Hematopoietic multipotent progenitor cell treated with erythropoietin and hydrocortisone succinate and interleukin-3 and kit ligand, for 6 days (in vitro differentiated cells): ENCODE measurements at regions not wholly inside any gene's neighbourhood (a gene's known extent, or its start where the extent isn't known, plus 50 kb on each side); places are given as distances from the start of the nearest gene placed in this dataset.
"Not testable (repeated sequence)": the region's sequence is repeated elsewhere in the genome, so short reads cannot be mapped to it uniquely, and the experiment has no call there.

Source experiments
- DNase-seq: peaks from one replicate; pipeline ENCODE4 v3.0.0-alpha.2; 2015

DNA sequence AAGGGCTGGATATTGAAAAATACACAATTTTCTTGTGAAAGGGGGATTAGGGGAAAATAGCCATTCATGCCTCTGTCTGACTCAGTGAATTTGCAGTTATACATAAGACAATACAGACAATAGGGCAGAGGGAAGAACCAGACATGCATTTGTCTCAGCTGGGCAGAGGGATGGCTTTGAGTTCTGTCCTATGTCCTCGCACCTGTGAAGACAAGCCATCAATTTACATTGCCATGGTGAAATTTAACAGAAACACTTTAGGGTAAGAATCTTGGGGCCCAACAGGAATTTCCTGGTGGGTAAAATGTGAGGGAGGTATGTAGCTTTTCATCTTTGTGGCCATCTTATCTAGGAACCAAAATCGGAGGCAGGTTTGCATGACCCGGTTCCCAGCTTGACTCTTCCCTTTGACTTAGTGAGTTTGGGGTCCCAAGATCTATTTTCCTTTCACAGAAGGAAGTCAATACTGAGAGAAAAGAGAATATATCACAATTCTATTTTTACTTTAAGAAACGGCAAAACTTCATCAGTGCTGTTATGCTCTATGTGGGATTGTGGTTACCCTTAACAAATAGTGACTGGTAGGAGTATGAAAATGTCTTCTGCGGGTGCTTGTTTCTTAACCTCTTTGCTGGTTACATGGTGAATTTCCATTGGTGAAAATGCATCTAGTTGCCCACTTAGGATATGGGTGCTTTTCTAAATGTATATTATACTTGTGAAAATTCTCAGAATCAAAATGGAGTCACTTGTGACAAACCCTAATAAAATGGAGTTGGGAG, 221.8 kb downstream of the SPP2 start:
- DNase-seq: no peak

DNA sequence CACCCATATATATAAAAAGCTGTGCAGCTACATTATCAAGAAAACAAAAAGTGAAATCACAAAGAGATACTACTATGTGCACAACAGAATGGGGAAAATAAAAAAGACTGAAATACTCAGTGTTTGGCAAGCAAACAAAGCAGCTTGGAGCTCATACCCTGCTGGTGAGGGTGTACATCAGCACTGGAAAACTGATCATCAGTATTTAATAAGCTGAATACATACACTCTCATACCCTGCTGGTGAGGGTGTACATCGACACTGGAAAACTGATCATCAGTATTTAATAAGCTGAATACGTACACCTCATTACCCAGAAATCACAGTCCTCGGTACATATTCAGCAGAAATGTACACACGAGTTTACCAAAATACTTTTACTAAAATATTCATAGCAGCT, 220.8 kb downstream of the SPP2 start:
- no peak for DNase-seq

DNA sequence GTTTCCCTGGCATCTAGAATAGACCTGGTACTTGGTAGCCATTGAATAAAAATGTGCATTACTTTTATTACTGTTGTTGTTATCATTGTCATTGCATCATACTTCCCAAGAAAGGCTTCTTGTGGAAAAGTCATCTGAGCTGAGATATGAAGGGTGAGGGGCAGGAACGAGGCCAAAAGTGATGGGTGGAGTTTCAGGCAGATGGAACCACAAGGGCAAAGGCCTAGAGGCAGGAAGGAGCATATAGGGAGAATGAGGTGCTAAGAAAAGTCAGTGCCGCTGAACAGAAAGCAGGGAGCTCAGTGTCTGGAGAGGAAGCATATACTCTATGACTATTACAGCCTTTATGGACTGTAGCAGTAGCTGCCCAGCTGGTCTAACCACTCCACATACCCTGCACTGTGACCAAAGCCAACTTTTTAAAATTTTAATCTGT, 219.3 kb downstream of the SPP2 start:
- no peak for DNase-seq

DNA sequence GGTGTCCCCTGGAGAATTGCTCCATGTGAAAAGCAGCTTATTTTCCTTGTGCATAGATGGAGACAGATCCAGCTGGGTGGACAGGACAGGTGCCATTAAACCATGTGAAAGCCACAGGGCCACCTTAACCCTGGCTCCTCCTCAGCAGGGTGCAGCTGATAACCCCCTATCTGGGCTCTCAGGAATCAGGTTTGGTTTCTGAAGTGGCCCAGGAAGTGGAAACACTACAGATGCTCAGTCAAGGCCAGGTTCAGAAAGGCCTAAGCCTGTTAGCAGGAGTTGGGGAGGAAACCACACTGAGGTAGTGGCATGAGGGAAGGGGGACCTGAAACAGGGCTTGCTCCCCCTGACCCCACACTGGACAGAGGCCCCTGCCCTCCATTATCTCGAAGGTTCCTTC, 217.0 kb downstream of the SPP2 start:
- DNase-seq: no peak

DNA sequence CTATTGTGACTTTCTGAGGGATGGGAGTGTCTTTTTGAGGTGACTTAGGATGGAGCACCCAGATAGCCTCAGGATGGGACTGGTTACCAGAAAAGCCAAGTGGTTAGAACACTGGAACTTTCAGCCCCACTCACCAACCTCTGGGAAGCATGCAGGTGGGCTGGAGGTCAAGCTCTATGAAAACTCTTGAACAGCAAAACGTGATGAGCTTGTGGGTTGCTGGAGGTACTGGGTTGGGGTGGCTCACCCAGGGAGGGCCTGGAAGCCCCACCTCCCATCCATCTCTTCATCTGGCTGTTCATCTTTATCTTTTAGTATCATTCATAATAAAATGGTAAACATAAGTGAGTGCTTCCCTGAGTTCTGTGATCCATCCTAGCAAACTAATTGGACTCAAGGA, 216.4 kb downstream of the SPP2 start:
- DNase-seq: no peak

DNA sequence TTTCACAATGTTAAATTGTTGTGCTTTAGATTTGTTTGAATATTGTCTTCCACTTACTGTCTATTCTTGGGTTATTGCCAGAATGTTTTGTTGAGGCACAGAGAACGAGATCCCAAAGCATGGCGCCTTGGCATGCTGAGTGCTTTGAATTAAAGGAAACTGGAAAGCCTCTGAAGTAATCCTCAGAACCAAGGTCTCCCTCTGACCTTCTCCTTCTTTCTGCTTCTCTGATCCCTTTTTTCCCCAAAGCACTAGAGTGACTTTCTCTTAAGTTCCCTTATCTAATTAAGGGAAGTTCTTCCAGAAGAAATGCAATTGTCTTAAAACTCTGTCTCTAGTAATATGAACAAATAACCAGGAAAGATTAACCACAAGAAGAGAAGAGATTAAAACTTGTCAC, 214.7 kb downstream of the SPP2 start:
- no peak for DNase-seq

DNA sequence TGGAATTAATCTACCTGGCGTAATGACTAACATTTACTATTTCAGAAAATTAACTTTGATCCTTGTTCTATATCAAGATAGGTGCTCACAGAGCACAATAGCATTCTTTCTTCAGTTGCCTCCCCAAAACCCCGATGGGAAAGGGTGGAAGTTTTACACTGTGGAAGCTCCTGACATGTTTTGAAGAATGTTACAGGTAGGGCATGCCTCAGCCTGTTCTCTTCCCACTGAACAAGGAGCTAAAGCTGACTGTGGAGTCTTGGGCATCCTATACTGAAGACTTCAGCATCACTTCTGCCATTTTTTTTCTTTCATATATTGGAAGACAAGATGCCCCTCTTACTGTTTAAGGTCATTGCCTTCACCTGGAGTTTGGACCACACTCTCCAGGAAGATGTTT, 211.2 kb downstream of the SPP2 start:
- no peak for DNase-seq

DNA sequence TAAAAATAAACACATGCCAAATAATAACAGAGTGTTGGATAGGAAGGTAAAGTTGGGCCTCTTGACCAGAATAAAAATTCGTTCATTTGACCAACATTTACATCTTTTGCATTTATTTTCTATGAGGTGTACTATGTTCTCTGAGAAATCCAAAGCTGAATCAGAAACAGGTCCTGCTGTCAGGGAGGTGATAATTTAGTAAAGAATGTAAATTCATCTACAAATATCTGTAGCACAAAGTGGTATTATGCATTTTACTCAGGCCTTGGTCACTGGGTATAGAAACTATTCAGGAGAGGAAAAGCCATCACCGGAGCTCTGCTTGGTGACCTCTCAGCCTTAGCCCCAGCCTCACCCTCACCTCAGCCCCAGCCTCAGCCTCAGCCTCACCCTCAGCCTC, 208.9 kb downstream of the SPP2 start:
- DNase-seq: no peak

DNA sequence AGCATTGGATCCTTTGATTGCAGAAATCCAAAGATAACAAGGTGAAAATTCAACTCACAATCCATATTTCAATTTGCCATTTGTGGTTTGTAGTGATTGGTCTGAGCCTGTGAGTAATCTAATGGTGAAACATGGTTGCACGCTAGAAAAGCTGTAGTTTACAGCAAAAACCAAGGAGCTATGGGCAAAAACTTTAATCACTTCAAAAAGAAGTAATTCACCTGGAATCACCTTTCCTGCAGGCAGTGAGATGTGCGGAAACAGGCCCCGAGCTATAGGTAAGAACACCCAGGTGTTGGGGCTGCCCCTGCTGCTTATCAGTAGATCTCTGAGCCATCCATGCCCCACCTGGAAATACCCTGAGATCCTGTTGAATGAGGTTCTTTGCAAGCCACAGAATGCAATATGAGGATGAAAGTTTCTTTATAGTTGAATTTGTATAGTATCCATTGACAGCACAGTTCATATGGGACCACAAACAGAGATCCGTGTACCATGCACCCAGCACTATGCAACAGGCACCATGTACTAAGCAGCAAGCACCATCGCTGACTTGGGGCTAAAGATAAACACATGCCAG, 208.2 kb downstream of the SPP2 start:
- no peak for DNase-seq

DNA sequence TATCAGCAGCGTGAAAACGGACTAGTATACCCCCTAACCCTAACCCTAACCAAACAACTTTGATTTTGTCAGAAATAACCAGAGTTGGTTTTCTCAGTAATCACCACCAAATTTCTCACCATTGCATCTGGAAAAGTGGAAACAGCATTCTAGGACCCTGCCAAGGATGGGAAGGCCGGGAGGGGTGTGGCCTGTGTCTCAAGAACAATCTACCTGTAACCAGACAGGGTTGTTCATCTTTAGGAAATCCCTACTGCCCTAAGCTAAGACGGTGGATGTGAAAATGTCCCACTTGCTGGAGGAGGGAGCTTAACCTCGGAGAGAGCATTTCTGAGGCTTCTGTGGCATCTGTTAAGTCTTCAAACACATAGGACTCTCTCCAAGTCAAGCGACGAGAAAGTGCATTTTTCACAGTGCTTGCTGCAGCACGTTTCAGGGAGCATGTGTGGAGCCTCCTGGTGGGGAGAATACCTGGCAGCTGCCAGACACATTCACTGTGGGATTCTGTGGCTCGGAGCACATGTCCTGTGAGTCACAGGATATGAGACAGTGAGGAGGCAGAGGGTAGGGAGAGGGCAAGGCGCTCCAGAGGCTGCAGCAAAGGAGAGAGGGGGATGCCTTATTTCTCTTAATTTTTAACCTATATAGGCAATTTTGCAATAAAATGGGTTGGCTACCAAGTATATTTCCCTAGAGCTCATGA, 207.5 kb downstream of the SPP2 start:
- DNase-seq: peak; percentile 7

DNA sequence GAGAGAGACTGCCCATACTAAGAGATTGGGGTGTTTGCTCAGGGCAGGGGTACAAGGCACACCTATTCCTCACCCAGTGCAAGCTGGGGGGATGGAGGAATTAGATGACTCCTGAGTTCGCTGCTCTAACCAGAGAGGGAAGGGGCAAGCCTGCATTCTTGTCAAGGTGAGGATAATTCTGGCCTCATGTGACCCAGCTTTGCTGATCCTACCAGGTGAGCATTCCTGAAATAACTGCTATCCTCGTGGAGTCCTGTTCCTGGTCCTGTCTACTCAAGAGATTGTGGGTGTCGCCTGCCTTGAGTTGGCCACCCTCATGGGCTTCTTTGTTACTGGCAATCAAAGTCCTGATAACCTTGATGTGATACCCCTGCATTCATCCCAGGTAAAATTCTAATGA, 206.0 kb downstream of the SPP2 start:
- no peak for DNase-seq

DNA sequence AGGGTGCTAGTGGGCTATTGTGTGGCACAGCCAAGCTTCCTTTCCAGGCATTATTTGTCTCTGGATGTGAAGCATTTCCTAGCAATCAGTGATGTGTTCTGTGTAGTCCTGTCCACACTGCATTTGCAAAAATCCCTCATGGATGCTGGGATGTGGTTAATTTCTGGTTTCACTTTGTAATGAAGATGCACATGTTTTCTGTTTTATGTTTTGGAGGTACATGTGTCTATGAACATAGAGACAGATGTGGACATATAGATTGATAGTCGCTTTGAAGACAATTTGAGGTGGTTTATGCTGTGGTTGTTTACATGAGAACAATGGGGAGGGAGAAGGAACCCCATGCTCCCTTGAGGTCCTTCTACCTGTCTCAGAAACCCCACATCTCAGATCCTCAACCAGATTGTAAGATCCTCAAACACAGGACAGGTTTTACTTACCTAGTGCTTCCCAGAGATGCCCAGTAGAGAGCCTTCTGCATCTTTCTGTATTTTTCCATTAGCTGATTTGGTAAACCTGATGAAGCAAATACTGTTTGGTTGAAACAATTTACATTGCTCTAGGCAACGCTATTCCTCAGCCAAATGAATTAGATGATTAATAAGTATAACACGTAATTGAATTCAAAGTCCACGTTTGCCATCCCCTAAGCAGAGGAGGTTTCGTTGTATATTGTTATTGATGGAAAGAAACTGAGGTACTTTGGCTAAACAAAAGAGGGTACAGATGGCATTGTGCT, 204.4 kb downstream of the SPP2 start:
- no peak for DNase-seq

DNA sequence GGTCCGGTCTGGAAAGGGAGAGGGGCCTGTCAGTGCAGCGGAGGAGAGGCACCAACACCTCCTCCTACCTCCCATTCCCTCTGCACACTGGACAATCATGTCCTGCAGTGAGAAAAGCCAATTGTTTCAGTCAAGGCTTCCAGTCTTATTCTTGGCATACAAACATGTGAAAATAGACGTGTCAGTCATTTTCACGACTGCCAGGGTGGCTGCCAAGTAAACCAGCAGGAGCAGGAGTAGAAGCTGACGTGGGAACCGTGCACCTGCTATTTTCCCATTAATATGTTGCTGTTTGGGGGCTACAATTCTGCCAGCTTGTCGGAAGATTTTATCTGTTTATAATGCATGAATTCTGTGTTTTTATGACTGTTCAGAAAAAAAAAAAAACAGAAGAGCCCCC, 202.3 kb downstream of the SPP2 start:
- no peak for DNase-seq

DNA sequence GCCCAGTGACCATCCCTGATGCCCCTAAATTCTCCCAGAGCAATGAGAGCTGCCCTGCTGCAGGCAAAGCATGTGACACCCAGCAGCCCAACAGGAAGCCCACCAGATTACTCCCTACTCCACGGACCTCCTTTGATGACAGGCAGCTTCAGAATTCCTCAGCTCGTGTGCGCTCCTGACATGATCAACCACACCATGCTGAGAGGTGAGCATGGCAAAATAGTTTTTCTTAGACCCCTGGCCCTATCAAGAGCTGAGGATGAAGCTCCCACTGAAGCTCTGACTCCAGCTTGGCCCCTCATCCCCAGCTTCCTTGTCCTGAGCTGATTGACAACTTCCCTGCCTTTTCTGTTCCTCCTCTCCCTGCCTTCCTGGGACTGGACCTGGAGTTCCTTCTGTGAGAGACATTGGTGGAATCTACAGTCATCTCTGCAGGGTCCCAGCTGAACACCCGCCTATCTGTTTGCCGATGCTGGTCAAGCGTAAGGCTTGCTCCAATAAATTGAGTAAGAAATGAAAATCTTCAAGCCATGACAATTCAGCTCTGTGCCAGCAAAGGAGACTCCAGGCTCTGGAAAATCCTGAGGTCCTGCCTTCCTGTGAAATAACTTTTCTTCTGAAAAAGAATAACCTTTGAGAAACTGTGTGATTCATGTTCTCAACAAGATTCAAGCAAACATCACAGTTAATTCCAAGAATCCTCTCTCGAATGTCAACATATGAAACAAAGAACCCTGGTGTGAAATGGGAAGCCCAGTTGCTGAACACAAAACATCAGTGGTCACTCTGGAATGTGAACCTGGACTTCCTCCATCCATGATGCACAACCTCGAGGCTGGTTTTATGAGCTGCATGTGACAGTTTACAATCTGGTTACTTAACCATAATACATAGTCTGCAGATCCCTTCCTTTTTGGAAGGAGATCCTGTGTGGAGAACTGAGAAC, 201.1 kb downstream of the SPP2 start:
- DNase-seq: no peak

DNA sequence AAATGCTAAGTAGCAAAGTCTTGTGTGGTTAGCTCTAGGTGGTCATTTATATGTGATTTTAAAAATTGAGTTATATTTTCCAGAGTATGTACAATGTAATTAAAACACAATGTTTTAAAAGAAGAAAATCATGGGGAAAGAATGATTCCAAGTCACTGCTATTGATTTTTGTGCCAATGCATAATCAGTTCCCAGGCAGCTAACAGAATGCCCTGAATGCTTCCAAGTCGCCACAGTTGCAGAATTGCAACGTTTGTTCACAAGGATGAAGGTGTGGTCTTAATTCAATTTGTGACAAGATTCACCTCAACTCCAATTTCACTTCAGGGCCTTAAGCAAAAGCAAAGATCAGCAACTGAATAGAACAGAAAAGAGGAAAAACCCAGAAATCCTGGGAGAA, 200.4 kb downstream of the SPP2 start:
- no peak for DNase-seq

DNA sequence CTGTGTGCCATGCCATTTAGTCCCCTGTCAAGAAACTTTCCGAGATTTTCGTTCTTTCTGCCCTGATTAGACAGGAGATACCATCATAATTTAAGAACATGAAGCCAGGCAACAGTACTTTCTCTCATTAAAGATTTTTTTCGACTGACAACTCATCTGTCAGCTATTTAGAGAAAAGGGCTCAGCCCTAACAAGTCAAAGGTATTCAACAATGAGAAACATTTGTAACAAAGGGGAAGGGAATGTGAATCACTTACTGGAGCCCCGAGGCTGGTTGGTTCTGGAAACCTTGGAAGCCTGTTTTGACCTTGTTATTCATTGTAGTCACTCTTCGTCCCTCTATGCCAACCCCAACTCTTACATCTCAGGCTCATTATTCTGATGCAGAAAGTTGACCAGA, 199.4 kb downstream of the SPP2 start:
- DNase-seq: no peak

DNA sequence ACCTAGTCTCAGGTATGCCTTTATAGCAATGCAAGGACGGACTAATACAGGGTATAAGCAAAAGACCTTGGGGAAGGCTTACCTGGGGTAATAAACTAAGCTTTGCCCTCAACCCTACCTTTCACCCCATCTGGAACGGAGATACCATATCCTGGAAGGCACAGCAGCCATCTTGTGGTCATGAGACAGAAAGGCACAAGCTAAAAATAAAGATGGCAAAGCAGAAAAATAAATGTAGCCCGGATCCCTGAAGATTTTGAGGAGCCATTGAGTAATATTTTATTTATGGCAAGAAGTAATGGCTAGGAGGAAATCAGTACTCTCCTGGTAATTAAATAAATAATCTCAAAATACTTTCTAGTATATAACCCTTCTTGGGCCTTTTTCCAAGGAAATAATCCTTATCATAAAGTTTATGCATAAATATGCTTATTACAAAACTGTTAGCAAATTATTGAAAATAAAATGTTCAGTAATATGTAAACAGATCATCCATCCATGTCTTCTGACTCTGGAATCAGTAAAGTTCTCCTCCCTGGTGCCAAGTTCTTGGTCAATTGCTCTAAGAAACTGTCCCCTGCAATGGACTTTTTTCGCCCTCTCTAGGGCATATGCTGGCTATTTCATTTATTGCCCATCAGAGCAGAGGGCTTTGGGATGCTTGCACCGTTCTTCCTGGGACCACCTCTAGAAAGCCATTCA, 198.7 kb downstream of the SPP2 start:
- no peak for DNase-seq

DNA sequence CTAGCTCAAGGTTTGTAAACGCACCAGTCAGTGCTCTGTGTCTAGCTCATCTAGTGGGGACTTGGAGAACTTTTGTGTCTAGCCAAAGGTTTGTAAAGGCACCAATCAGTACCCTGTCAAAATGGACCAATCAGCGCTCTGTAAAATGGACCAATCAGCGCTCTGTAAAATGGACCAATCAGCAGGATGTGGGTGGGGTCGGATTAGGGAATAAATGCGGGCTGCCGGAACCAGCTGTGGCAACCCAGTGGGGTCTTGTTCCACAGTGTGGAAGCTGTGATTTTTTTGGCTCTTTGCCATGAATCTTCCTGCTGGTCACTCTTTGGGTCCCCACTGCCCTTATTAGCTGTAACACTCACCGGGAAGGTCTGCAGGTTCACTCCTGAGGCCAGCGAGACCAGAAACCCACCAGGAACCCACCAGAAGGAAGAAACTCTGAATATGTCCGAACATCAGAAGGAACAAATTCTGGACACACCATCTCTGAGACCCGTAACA, 197.8 kb downstream of the SPP2 start:
- DNase-seq: not testable (repeated sequence)

DNA sequence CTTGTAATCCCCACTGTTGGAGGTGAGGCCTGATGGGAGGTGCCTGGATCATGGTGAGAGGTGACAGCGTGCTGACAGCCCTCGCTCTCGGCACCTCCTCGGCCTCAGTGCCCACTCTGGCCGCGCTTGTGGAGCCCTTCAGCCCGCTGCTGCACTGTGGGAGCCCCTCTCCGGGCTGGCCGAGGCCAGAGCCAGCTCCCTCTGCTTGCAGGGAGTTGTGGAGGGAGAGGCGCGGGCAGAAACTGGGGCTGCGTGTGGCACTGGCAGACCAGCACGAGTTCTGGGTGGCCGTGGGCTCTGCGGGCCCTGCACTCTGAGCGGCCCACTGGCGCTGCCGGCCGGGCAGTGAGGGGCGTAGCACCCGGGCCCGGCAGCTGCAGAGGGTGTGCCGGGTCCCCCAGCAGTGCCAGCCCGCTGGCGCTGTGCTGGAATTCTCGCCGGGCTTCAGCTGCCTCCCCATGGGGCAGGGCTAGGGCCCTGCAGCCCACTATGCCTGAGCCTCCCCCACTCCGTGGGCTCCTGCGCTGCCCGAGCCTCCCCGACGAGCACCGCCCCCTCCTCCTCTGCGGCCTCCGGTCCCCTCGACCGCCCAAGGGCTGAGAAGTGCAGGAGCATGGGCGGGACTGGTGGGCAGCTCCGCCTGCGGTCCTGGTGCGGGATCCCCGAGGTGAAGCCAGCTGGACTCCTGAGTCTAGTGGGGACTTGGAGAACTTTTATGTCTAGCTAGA, 197.1 kb downstream of the SPP2 start:
- DNase-seq: no peak

DNA sequence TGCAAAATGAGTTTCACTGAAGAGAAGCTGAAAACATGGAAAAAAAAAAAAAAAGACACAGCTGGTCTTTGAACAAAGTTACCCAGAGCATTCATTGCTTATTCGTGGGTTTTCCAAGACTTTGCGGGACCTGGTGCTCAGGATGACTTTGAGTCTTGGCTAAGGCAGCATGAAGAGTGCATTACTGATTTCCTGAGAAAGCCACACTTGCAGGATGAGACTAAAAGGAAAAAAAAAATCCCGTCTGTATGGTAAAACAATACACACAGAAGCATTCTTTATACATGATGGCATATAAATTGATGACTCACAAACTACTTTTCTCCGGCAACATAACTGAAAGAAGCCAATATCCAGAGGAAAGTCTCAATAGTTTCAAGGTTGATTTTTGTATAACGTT, 195.4 kb downstream of the SPP2 start:
- no peak for DNase-seq
